ENCODE measurements at regions not wholly inside any gene's neighbourhood (a gene's known extent, or its start where the extent isn't known, plus 50 kb on each side); places are given as distances from the start of the nearest gene placed in this dataset.
"Not testable (repeated sequence)": the region's sequence is repeated elsewhere in the genome, so short reads cannot be mapped to it uniquely, and the experiment has no call there.

DNA sequence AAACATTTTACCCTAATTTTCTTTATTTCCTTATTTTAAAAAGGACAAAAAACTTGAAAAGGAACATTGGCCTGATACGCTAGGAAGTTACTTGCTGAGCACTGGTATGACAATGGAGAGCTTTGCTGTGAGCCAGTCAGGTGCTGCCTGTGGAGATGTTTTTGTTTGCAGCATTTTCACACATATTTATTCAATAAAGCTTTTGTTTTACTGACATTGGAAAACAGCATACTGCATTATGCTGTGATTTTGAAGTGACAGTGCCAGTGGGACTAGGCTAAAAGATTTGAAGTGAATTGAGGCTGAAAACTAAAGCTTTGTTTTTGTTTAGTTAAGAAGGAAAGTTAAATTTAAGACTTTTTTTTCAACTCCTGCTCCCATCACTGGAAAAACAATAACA is 470.7 kb upstream of the ZEB2 start:
- Histone ChIP-seq H3K9me3 (ENCODE audit: low read depth, low read length) (peaks cover 8% of the 10 kb centered on the region), H3K4me3 (ENCODE audit: low read length) (no peak overlapping the region), H3K4me1 (ENCODE audit: insufficient read depth, low read length) (no peaks in the 10 kb centered on the region), H3K27me3 (ENCODE audit: insufficient read depth, low read length) (no peaks in the 10 kb centered on the region)

DNA sequence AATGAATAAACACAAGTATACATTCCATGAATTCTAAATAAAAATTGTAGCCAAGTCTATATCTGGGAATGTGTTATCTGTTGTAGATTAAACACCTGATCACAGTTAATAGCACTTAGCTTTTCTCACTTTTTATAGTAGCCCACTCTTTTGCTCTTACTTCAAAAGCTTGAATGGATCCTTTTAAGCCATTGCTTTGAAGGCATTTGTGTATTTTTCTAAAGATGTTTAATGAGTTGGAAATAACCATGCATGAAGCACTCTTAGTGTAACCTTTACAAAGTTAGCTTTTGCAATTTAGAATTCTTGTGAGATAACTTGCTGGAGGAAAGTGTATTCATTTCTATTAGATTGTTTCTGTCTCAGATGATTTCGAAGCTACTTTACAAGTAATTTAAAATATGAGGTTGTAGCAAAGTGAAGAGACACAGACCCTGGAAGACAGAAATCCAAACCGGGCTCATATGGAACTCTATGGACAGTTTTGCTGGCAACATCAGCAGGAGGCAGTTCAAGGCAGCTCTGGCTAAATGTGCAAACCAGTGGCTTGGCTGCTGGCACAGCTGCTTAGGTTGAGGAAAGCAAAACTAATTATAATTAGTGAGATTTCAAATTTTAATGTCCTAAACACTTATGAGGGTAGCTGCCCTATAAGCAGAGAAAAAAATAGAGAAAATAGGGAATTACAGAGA is 469.8 kb upstream of the ZEB2 start:
- Histone ChIP-seq H3K27me3 (ENCODE audit: insufficient read depth, low read length) (no peaks in the 10 kb centered on the region), H3K9me3 (ENCODE audit: low read depth, low read length) (peaks cover 16% of the 10 kb centered on the region), H3K4me3 (ENCODE audit: low read length) (no peak overlapping the region), H3K4me1 (ENCODE audit: insufficient read depth, low read length) (no peaks in the 10 kb centered on the region)

DNA sequence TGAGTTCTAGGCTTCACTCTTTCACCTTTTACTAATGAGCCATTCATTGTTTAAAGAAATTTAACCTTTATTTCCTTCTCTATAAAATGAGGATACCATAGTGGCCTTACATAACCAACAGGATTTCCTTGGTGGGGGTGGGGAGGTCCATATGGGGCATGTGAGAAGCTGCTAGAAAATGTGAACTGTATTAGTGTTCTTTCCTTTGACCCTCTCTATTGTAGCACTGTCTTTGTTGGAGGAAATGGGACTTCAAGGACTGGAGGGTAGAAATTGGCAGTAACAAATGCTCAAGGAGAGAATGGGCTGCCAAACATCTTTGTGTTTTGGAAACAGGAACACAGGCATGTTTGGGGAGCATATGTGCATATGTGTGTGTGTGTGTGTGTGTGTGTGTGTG is 468.7 kb upstream of the ZEB2 start:
- H3K4me3 ChIP-seq (ENCODE audit: low read length): no peak overlapping the region
- peaks cover 16% of the 10 kb centered on the region for H3K9me3 ChIP-seq (ENCODE audit: low read depth, low read length)
- no peaks in the 10 kb centered on the region for H3K4me1 ChIP-seq (ENCODE audit: insufficient read depth, low read length)
- H3K27me3 ChIP-seq (ENCODE audit: insufficient read depth, low read length): no peaks in the 10 kb centered on the region

DNA sequence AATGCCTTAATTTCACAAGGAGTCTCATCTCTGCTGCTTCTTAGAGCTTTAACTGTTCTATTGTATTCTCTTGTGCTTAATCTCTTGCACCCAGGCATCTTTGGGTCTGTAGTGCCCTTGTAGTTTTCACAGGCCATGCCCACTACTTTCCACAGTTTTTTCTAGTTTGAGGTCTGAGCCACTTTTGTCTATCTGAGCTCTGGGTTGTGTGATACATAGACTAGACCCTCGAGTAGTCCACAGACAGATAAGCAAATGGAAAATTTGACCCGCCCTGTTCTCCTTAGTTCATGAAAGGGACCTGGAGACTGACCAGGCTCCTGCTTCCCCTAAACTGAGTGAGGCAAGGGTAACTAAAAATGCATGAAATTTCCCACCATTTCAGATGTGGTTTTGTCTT is 466.8 kb upstream of the ZEB2 start:
- Histone ChIP-seq H3K4me3 (ENCODE audit: low read length) (no peak overlapping the region), H3K4me1 (ENCODE audit: insufficient read depth, low read length) (no peaks in the 10 kb centered on the region), H3K27me3 (ENCODE audit: insufficient read depth, low read length) (no peaks in the 10 kb centered on the region), H3K9me3 (ENCODE audit: low read depth, low read length) (peaks cover 16% of the 10 kb centered on the region)

DNA sequence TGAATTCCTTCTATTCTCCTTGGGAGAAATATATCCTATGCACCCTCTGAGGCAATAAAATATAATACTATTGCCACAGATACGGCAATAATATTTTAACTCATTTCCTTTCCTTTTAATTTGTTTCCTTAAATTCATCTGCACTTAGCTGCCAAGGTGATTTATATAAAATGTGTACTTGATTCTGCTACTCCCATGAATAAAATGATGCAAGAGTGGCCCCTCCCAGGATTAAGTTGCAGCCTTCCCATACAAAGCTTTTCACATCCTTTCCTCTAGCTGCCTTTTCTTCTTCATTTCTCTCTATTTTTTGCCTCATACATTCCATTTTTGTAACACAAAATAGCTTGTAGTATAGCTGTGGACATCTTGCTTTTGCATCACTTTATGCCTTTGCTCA is 464.1 kb upstream of the ZEB2 start:
- Histone ChIP-seq H3K4me3 (ENCODE audit: low read length) (no peak overlapping the region), H3K27me3 (ENCODE audit: insufficient read depth, low read length) (no peaks in the 10 kb centered on the region), H3K4me1 (ENCODE audit: insufficient read depth, low read length) (no peaks in the 10 kb centered on the region), H3K9me3 (ENCODE audit: low read depth, low read length) (peaks cover 16% of the 10 kb centered on the region)

DNA sequence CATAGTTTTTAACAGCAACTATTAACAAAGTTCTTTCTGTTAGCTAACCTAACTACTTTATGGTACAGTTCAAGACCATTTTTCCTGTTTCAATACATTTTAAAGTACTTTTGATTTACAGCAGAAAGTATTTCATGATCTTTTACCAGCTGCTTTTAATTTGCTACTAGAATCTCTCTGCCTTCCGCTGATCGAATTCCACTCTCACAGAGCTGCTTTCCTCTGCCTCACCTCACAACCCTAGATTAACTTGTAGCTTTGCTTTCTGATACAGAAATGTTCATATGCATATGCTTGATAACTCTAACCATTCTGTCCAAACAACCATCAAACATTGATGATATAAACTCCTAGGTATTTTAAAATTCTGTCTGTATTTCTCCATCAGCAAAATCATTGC is 463.2 kb upstream of the ZEB2 start:
- H3K4me3 ChIP-seq (ENCODE audit: low read length): no peak overlapping the region
- no peaks in the 10 kb centered on the region for H3K27me3 ChIP-seq (ENCODE audit: insufficient read depth, low read length)
- H3K9me3 ChIP-seq (ENCODE audit: low read depth, low read length): peaks cover 16% of the 10 kb centered on the region
- H3K4me1 ChIP-seq (ENCODE audit: insufficient read depth, low read length): no peaks in the 10 kb centered on the region

DNA sequence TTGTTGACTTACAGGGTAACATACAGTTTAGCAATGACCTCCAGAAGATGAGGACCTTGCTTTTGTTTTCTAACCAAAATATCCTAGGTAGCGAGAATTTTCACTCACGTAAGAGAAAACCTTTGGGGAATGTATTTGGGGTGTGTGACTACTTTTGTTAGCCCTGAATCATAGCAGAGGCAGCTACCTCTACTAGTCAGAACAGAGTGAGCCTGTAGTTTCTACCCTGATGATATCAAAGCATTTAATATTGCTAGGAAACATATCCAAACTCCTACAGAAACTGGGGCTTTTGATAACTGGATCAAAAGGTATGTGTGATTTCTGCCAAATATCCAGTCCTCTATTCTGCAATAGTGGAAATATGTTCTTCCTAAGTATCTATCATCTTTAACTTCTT is 462.6 kb upstream of the ZEB2 start:
- H3K9me3 ChIP-seq (ENCODE audit: low read depth, low read length): peaks cover 16% of the 10 kb centered on the region
- no peaks in the 10 kb centered on the region for H3K4me1 ChIP-seq (ENCODE audit: insufficient read depth, low read length)
- H3K4me3 ChIP-seq (ENCODE audit: low read length): no peak overlapping the region
- H3K27me3 ChIP-seq (ENCODE audit: insufficient read depth, low read length): no peaks in the 10 kb centered on the region

DNA sequence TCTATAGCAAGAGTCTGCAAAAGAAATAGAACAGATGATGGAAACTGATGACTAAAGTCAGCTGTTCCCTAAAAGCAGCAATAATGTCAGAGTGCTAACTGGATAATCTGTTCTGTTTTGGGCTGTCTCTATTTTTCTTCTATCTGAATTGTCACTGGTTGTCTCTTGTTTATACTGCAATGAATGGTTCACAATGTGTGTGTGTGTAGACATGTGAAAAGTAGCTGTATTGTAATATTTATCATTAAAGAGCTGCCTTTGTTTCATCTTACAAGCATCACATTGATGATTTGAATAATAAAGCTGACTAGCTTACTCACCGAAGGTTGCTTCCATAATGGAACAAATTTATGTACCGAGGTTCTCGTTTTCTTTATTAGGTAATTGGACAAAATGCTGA is 456.0 kb upstream of the ZEB2 start:
- H3K4me3 ChIP-seq (ENCODE audit: low read length): no peak overlapping the region
- H3K9me3 ChIP-seq (ENCODE audit: low read depth, low read length): no peaks in the 10 kb centered on the region
- no peaks in the 10 kb centered on the region for H3K4me1 ChIP-seq (ENCODE audit: insufficient read depth, low read length)
- no peaks in the 10 kb centered on the region for H3K27me3 ChIP-seq (ENCODE audit: insufficient read depth, low read length)

DNA sequence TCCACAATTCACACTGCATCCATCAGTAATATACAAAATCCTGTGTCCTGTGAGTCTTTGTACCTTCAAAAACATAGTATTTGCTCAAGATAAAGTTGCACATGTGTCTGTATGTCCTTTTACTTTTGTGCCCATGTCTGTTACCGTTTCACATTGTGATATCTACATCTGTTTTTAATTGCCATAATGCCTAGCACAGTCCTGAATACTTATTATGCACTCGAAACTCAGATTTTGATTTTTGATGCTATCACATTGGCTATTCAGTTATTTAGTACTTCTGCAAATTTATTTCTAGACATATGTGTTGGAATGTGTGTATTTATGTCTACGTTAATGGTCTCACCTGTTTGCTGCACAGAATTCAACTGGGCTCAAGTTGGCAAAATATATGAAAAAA is 452.8 kb upstream of the ZEB2 start:
- H3K9me3 ChIP-seq (ENCODE audit: low read depth, low read length): no peaks in the 10 kb centered on the region
- H3K4me1 ChIP-seq (ENCODE audit: insufficient read depth, low read length): no peaks in the 10 kb centered on the region
- H3K27me3 ChIP-seq (ENCODE audit: insufficient read depth, low read length): no peaks in the 10 kb centered on the region
- H3K4me3 ChIP-seq (ENCODE audit: low read length): no peak overlapping the region

DNA sequence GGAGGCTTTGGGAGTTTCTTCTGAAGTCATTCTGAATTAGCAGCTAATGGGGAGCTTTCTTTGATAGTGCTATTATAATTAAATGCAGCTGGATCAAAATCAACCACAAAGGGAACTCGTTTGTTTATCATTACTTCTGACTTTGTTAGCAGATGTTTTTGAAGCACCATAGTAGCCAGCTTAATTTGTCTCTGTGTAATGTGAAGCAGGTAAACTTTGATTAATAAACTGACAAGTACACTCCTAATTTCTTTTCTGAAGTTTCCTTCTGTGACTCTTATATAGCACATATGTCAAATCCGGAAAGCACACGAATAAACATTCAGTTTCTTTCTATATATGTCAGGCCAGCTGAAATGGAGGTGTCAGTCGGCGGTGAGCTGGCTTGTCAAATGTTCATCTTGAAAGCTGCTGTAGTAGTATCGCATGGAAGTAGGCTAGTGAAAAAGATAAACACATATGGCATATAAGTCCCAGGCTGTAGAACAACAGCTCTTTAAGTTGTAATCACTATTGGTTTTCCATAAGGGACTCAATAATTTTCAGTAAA is 451.9 kb upstream of the ZEB2 start:
- Histone ChIP-seq H3K9me3 (ENCODE audit: low read depth, low read length) (no peaks in the 10 kb centered on the region), H3K4me3 (ENCODE audit: low read length) (no peak overlapping the region), H3K4me1 (ENCODE audit: insufficient read depth, low read length) (no peaks in the 10 kb centered on the region), H3K27me3 (ENCODE audit: insufficient read depth, low read length) (no peaks in the 10 kb centered on the region)

DNA sequence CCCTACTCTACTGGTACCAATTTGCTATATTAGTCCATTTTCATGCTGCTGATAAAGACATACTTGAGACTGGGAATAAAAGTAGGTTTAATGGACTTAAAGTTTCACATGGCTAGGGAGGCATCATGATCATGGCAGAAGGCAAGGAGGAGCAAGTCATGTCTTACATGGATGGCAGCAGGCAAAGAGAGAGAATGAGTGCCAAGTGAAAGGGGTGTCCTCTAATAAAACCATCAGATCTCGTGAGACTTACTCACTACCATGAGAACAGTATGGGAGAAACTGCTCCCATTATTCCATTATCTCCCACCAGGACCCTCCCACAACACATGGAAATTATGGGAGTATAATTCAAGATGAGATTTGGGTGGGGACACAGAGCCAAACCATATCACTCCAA is 450.5 kb upstream of the ZEB2 start:
- not testable (repeated sequence) for H3K9me3 ChIP-seq (ENCODE audit: low read depth, low read length); H3K4me1 ChIP-seq (ENCODE audit: insufficient read depth, low read length); H3K27me3 ChIP-seq (ENCODE audit: insufficient read depth, low read length); H3K4me3 ChIP-seq (ENCODE audit: low read length)

DNA sequence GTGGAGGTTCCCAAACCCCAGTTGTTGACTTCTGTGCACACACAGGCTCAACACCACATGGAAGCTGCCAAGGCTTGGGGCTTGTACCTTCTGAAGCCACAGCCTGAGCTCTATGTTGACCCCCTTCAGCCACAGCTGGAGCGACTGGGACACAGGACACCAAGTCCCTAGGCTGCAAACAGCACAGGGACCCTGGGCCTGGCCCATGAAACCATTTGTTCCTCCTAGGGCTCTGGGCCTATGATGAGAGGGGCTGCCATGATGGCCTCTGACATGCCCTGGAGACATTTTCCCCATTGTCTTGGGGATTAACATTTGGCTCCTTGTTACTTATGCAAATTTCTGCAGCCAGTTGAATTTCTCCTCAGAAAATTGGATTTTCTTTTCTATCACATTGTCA is 449.6 kb upstream of the ZEB2 start:
- H3K9me3 ChIP-seq (ENCODE audit: low read depth, low read length); H3K4me1 ChIP-seq (ENCODE audit: insufficient read depth, low read length); H3K4me3 ChIP-seq (ENCODE audit: low read length); H3K27me3 ChIP-seq (ENCODE audit: insufficient read depth, low read length): not testable (repeated sequence)

DNA sequence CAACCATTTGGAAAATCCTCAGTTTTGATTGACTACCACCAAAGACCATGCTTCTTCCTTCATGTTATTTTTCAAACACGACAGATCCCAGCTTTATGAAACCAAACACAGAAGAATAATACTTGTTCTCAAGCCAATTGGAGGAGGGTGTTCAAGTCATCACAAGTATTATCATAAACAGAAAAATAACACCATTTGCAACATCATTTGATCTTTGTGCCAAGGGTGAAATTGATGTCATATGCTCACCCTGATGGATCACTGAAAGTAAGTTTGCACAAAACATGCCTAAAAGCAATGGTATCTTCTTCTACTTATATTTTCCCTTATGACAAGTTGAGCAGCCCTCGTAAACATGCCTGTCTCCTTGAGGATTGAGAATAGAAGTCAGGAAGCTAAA is 448.0 kb upstream of the ZEB2 start:
- H3K4me1 ChIP-seq (ENCODE audit: insufficient read depth, low read length): no peaks in the 10 kb centered on the region
- no peak overlapping the region for H3K4me3 ChIP-seq (ENCODE audit: low read length)
- H3K27me3 ChIP-seq (ENCODE audit: insufficient read depth, low read length): no peaks in the 10 kb centered on the region
- no peaks in the 10 kb centered on the region for H3K9me3 ChIP-seq (ENCODE audit: low read depth, low read length)

DNA sequence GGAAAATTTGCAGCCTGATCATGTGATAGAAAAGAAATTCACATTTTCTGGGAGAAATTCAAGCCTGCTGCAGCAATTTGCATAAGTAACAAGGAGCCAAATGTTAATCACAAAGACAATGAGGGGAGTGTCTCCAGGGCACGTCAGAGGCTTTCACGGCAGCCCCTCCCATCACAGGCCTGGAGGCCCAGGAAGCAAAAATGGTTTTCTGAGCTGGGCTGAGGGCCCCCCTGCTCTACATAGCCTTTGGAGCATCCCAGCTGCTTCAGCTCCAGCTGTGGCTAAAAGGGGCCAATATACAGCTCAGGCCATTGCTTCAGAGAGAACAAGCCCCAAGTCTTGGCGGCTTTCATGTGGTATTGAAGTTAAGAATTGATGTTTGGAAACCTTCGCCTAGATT is 445.3 kb upstream of the ZEB2 start:
- Histone ChIP-seq H3K4me1 (ENCODE audit: insufficient read depth, low read length) (no peaks in the 10 kb centered on the region), H3K9me3 (ENCODE audit: low read depth, low read length) (no peaks in the 10 kb centered on the region), H3K4me3 (ENCODE audit: low read length) (no peak overlapping the region), H3K27me3 (ENCODE audit: insufficient read depth, low read length) (no peaks in the 10 kb centered on the region)

DNA sequence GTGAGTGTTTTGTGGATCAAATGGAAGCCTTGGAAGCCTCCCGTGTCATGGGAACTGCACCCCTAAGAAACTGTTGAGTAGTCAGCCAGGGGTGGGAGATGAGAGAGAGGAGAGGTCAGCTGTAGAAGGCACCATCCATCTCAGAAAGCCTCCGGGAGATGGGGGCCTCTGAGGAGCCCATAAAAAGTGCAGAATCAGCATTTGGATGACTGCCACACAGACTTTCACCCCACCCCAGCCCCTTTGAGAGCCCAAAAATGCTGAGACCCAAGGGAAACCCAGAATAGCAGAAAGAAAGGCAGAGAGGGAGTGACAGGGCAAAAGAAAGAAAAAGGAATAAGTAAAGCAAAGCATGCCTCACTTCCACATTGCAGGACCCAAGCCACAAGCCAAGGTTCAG is 443.1 kb upstream of the ZEB2 start:
- Histone ChIP-seq H3K27me3 (ENCODE audit: insufficient read depth, low read length) (no peaks in the 10 kb centered on the region), H3K4me1 (ENCODE audit: insufficient read depth, low read length) (no peaks in the 10 kb centered on the region), H3K4me3 (ENCODE audit: low read length) (no peak overlapping the region), H3K9me3 (ENCODE audit: low read depth, low read length) (no peaks in the 10 kb centered on the region)

DNA sequence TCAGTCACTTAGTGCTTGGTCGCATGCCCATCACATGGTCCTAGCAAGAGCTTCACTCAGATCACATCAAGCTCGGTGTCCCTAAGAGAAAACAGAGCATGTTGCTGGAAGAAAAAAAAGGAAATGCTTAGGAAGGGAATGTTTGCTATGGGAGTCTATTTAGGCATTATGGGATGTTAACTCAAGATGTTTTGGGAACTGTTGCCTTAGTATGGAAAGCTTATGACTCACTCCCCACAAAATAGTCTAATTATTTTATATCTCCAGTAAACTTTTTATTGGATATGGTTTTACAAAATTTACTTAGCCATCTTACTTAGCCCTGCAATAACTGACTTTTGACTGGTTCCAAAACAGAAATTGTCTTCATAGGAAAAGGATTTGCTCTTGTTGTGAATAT is 439.5 kb upstream of the ZEB2 start:
- Histone ChIP-seq H3K9me3 (ENCODE audit: low read depth, low read length) (no peaks in the 10 kb centered on the region), H3K4me3 (ENCODE audit: low read length) (no peak overlapping the region), H3K27me3 (ENCODE audit: insufficient read depth, low read length) (no peaks in the 10 kb centered on the region)

More for the DNA sequence above, 439.5 kb upstream of the ZEB2 start:
- no peaks in the 10 kb centered on the region for H3K4me1 ChIP-seq (ENCODE audit: insufficient read depth, low read length)

Measured in mononuclear cell (primary cell).